Activated CD8-positive, alpha-beta T cell treated with anti-CD3 and anti-CD28 coated beads, Interleukin-2, amount 10 ng/mL, durations not matched to agents 7 days and 5 days (primary cell): ENCODE measurements at regions not wholly inside any gene's neighbourhood (a gene's known extent, or its start where the extent isn't known, plus 50 kb on each side); places are given as distances from the start of the nearest gene placed in this dataset.
"Not testable (repeated sequence)": the region's sequence is repeated elsewhere in the genome, so short reads cannot be mapped to it uniquely, and the experiment has no call there.

Experiments used
- ATAC-seq: fragments of 150-1000 bp; cut with Tn5 transposase; one replicate; pipeline ENCODE4 v1.10.0; 2021; ENCODE audit warnings: moderate library complexity
- CTCF ChIA-PET: fragments of 350-600 bp; sonication (Branson Sonifier 250); formaldehyde crosslinking; loops from one replicate; lab custom pipeline; 2021; ENCODE audit warnings: antibody characterized with exemption; lab: Charles Lee
- POLR2A ChIA-PET: fragments of 350-600 bp; sonication (Branson Sonifier 250); formaldehyde crosslinking; loops from one replicate; lab custom pipeline; 2021; ENCODE audit warnings: antibody characterized with exemption; lab: Charles Lee
- DNase-seq: peaks from one replicate; pipeline ENCODE4 v3.0.0-alpha.2; 2020
- H3K27ac Mint-ChIP-seq: one replicate; pipeline ENCODE4 v1.8.0; 2021; ENCODE audit warnings: mild to moderate bottlenecking, mixed read lengths
- H3K27me3 Mint-ChIP-seq: one replicate; pipeline ENCODE4 v1.8.0; 2021; ENCODE audit warnings: low read depth, mixed read lengths
- H3K36me3 Mint-ChIP-seq: one replicate; pipeline ENCODE4 v1.8.0; 2021; ENCODE audit warnings: low read depth, mixed read lengths
- H3K4me1 Mint-ChIP-seq: one replicate; pipeline ENCODE4 v1.8.0; 2021; ENCODE audit warnings: low read depth, mixed read lengths
- H3K4me3 Mint-ChIP-seq: one replicate; pipeline ENCODE4 v1.8.0; 2021; ENCODE audit warnings: mild to moderate bottlenecking, mixed read lengths
- H3K9me3 Mint-ChIP-seq: one replicate; pipeline ENCODE4 v1.8.0; 2022; ENCODE audit warnings: mixed read lengths; ENCODE audit not compliant: insufficient read depth

DNA sequence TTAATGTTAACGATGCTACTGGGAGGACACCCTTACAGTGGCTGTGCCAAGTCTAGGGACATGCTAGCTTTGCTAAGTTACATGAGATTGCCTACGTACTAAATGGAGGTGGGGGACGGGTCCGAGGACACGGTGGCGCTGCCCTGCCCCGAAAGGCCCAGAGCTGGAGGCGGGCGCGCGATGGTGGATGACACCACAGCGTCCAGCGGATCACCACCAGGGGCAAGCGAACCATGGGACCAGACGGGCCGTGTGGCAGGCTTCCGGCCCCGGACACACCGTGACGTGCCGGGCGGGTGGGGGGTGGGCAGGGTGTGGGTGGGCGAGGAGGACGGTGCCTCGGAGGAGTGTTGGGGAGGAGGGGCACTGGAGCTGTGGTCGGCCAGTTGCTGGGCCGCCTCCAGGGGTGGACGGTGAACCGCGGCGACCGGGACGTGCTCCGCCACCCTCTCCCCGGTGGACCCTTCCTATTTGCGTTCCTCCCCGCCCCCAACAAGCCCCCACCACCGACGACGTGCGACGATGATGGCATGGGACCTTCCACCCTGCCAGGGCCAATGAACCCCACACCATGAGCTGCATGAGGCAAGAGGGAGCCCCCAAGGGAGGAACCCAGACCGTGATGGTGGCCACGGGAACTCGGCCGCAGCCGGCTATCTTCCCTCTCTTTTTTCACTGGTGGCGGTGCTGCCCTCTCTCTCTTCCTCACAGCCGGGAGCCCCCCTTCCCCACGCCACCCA lies 773.3 kb upstream of the DEFB115 start:
- H3K9me3 Mint-ChIP-seq, result peaks cover 28% of the 10 kb centered on the region
- no peak overlapping the region for H3K4me3 Mint-ChIP-seq
- CTCF ChIA-PET, result no interaction called here
- peaks cover 3% of the 10 kb centered on the region for H3K36me3 Mint-ChIP-seq
- H3K27me3 Mint-ChIP-seq, result no peaks in the 10 kb centered on the region
- ATAC-seq (no peak), DNase-seq (no peak)
- no peaks in the 10 kb centered on the region for H3K4me1 Mint-ChIP-seq
- H3K27ac Mint-ChIP-seq, result no peak overlapping the region
- POLR2A ChIA-PET, result no interaction called here

DNA sequence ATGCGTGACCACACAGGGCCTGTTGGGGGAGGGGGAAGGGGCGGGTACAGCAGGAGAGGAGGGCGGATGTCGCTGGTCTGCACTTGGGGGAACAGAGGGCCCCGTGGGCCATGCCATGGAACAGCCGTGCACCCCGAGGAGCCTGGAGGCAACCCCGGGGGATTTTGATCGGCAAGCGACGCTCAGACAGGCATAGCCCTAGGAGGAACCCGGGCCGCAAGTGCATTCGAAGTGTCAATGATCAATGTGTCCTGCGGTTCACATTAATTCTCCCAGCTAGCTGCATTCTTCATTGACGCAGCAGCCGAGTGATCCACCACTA lies 772.8 kb upstream of the DEFB115 start:
- no peak for DNase-seq
- no peak for ATAC-seq
- ChIA-PET POLR2A (no interaction called here), CTCF (no interaction called here)
- H3K27me3 Mint-ChIP-seq, result no peaks in the 10 kb centered on the region
- no peak overlapping the region for H3K4me3 Mint-ChIP-seq
- peaks cover 28% of the 10 kb centered on the region for H3K9me3 Mint-ChIP-seq
- H3K36me3 Mint-ChIP-seq, result peaks cover 3% of the 10 kb centered on the region
- H3K4me1 Mint-ChIP-seq, result no peaks in the 10 kb centered on the region
- no peak overlapping the region for H3K27ac Mint-ChIP-seq

DNA sequence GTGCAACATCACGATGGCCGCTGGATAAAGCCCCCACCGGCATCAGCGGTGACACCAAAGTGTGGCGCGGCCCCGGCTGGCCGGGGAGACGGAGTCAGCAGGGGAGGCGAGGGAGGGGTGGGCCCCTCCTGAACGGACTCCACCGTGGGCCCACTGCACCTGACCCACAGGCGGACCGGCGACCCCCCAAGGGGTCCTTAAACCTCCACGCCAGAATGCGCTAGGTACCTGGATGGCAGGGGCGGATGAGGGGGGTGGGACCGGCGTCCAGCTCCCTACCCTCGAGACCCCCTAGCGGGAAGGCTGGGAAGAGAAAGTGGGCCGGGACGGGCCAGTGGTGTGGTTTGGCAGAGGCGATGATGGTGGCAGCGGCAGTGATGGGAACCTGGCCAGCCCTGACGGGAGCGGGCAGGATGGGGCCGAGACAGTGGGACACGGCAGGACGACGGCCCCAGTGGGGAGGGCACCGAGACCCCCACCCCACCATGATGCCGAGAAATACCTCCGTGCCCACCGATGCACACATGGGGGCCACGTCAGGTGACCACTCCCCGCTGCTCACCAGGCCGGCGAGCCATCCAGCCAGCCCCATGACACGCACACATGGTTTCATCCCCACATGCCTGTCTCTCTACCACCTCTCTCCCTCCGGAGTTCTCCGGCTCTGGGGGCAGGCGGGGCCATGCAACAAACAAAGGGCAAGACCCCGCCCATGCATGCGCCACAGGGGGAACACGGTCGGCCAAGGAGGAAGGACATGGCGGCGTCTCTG lies 771.9 kb upstream of the DEFB115 start:
- ChIA-PET POLR2A (no interaction called here), CTCF (no interaction called here)
- Mint-ChIP-seq H3K27me3 (no peaks in the 10 kb centered on the region), H3K9me3 (peaks cover 28% of the 10 kb centered on the region), H3K36me3 (peaks cover 3% of the 10 kb centered on the region), H3K4me3 (no peak overlapping the region), H3K4me1 (no peaks in the 10 kb centered on the region), H3K27ac (no peak overlapping the region)
- no peak for ATAC-seq
- DNase-seq, result no peak

DNA sequence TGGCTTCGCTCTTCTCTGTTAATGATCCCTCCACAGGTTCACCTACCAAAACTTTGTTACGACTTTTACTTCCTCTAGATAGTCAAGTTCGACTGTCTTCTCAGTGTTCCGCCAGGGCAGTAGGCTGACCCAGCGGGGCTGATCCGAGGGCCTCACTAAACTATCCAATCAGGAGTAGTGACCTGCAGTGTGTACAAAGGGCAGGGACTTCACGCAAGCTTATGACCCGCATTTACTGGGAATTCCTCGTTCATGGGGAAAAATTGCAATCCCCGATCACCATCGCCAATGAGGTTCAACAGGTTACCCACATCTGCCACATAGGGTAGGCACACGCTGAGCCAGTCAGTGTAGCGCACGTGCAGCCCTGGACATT lies 771.4 kb upstream of the DEFB115 start:
- no peaks in the 10 kb centered on the region for H3K4me1 Mint-ChIP-seq
- POLR2A ChIA-PET, result no interaction called here
- CTCF ChIA-PET, result no interaction called here
- peaks cover 3% of the 10 kb centered on the region for H3K36me3 Mint-ChIP-seq
- no peak overlapping the region for H3K27ac Mint-ChIP-seq
- ATAC-seq, result no peak
- no peak for DNase-seq
- H3K4me3 Mint-ChIP-seq, result no peak overlapping the region
- H3K27me3 Mint-ChIP-seq, result no peaks in the 10 kb centered on the region
- H3K9me3 Mint-ChIP-seq, result peaks cover 32% of the 10 kb centered on the region

DNA sequence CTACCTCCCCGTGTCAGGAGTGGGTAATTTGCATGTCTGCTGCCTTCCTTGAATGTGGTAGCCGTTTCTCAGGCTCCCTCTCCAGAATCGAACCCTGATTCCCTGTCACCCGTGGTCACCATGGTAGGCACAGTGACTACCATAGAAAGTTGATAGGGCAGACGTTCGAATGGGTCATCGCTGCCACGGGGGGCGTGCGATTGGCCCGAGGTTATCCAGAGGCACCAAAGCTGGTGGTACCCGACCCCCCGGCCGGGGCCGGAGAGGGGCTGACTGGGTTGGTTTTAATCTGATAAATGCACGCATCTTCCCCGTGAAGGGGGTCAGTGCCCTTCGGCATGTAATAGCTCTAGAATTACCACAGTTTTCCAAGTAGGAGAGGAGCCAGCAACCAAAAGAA lies 770.0 kb upstream of the DEFB115 start:
- DNase-seq, ATAC-seq, CTCF ChIA-PET, H3K4me1 Mint-ChIP-seq, H3K4me3 Mint-ChIP-seq, H3K27me3 Mint-ChIP-seq, POLR2A ChIA-PET, H3K27ac Mint-ChIP-seq, H3K36me3 Mint-ChIP-seq: not testable (repeated sequence)
- peaks cover 25% of the 10 kb centered on the region for H3K9me3 Mint-ChIP-seq

DNA sequence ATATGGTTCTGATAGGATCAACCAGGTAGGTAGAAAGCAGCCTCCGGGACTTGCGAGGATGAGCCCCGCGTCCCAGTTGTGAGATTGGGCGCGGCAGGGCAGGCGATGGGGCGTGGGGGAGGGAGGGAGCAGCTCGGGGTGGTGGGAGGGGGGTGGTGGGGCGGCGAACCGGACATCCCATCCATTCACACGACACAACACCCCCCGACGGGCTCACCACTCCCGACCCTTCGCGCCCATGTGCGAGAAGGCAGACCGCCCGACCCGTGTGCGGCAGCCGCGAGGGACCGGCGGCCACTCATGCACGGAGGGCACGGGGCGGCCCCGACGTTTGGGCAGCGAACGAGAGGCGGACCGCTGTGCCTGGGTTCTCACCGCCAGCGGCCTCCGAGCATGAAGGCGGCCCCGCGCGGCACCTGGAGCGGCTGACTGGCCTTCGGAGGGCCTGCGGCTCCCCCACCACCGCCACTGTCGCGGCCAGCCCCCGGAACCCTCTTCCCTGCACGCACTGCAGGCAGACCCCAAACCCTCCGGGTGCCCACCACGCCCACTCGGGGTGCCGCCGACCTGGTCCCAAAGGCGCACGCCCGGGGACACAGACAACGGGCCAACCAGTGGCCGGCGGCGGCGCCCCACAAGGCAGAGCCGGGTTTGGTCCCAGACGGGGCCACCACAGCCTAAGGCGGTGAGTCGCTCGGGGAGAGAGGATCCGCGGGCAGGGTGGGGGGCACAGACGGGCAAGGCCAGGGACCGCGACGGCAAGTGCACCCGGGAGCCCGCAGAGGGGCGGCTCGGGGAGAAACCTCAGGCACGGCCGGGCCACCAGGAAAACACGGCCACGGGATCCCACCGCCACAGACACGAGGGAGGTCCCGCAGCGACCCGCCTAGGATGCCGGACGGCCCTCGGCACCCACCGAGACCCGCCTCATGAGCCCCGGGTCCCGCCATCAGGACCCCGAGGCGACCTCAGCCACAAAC lies 769.2 kb upstream of the DEFB115 start:
- H3K4me3 Mint-ChIP-seq, result no peak overlapping the region
- ChIA-PET CTCF (no interaction called here), POLR2A (no interaction called here)
- H3K9me3 Mint-ChIP-seq, result peaks cover 25% of the 10 kb centered on the region
- DNase-seq (no peak), ATAC-seq (no peak)
- H3K27ac Mint-ChIP-seq, result no peak overlapping the region
- H3K36me3 Mint-ChIP-seq, result peaks cover 3% of the 10 kb centered on the region
- no peaks in the 10 kb centered on the region for H3K27me3 Mint-ChIP-seq
- H3K4me1 Mint-ChIP-seq, result no peaks in the 10 kb centered on the region

DNA sequence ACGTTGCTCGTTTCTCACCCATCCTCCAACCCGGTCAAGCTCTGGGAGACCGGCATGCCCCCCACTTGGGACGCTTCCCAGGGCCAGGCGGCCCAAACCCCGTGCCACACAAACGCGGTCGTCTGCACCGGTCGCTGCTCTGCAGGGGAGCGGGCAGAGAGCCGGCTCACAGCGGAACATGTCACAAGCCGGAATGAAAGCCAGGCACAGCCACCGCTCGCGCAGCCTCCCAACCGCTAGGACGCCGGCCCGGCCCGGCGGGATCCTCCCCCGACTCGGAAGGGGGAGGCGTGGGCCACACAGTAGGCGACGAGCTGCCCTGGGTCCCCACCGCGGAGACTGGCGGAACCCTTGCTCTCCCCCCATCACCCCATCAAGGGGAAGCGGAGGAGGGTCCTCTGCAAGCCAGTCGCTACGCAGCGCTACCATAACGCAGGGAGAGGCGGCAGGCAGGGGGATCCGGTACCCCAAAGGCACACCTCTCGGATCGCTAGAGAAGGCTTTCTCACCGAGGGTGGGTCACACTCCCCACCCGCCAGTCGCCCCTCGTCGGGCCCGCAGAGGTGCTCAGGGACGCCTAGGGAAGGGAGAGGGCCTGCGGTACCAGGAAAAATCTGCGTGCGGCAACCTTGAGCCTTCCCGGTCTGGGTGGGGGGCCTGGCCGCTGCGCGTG lies 768.4 kb upstream of the DEFB115 start:
- no peak for ATAC-seq
- Mint-ChIP-seq H3K27ac (no peak overlapping the region), H3K36me3 (peaks cover 3% of the 10 kb centered on the region), H3K4me3 (no peak overlapping the region), H3K4me1 (no peaks in the 10 kb centered on the region), H3K9me3 (peaks cover 25% of the 10 kb centered on the region), H3K27me3 (no peaks in the 10 kb centered on the region)
- ChIA-PET POLR2A (no interaction called here), CTCF (no interaction called here)
- DNase-seq, result no peak

DNA sequence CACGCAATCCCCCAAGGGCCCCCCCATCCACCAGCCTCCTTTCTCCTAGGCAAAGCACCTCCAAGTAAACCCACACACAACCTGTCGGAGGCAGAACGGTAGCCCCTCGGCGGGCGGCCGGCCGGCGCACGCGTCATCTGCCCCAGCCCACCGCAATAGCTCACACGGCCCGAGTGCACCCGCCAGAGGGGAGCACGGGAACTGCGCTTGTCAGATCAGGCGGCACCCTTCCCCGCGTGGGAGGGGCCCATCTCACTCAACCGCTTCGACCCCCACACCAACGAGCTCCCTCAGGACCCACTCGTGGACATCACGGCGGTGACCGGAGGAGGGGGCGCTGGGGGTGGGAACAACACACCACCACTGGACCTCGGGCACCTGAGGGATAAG lies 767.9 kb upstream of the DEFB115 start:
- DNase-seq, result no peak
- Mint-ChIP-seq H3K4me3 (no peak overlapping the region), H3K9me3 (peaks cover 26% of the 10 kb centered on the region), H3K27ac (no peak overlapping the region), H3K36me3 (peaks cover 3% of the 10 kb centered on the region), H3K27me3 (no peaks in the 10 kb centered on the region), H3K4me1 (no peaks in the 10 kb centered on the region)
- ChIA-PET POLR2A (no interaction called here), CTCF (no interaction called here)
- no peak for ATAC-seq

DNA sequence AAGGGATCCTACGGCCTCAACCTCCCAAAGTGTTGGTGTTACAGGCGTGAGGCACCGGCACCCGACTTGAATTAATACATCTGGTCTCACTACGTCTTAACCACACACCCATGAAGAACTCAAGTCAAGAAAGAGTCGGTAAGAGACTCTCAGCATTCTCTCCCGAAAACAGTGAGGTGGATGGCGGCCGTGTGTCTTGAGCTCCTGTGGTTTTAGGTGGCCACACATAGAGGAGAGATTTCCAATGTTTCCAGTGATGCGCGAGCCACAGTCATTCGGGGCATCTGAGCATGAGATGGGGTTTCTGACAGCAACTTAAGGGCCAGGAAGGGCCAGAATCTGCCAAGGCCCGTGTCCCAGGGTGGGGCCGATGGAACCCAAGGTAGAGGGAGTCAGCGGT lies 766.4 kb upstream of the DEFB115 start:
- H3K4me3 Mint-ChIP-seq, result no peak overlapping the region
- ChIA-PET CTCF (no interaction called here), POLR2A (no interaction called here)
- peaks cover 24% of the 10 kb centered on the region for H3K9me3 Mint-ChIP-seq
- no peak overlapping the region for H3K27ac Mint-ChIP-seq
- DNase-seq (no peak), ATAC-seq (no peak)
- no peaks in the 10 kb centered on the region for H3K4me1 Mint-ChIP-seq
- H3K27me3 Mint-ChIP-seq, result no peaks in the 10 kb centered on the region
- H3K36me3 Mint-ChIP-seq, result peaks cover 3% of the 10 kb centered on the region

DNA sequence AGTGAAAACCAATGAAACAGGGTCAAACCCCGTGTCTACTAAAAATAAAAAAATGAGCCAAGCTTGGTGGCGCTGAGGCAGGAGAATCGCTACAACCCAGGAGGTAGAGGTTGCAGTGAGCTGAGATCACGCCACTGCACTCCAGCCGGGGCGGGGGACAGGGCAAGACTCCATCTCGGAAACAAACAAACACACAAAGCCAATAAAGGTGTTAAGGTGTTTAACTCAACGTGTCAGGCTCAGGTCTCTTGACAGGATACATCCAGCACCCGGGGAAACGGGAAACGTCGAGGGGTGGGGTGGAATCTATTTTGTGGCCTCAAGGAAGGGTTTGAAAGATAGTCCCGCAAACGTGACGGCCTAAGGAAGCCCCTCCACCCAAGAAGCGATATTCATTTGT lies 760.8 kb upstream of the DEFB115 start:
- H3K36me3 Mint-ChIP-seq, DNase-seq, H3K27ac Mint-ChIP-seq, CTCF ChIA-PET, POLR2A ChIA-PET, H3K4me3 Mint-ChIP-seq, H3K4me1 Mint-ChIP-seq, ATAC-seq, H3K27me3 Mint-ChIP-seq: not testable (repeated sequence)
- H3K9me3 Mint-ChIP-seq, result peaks cover 14% of the 10 kb centered on the region

DNA sequence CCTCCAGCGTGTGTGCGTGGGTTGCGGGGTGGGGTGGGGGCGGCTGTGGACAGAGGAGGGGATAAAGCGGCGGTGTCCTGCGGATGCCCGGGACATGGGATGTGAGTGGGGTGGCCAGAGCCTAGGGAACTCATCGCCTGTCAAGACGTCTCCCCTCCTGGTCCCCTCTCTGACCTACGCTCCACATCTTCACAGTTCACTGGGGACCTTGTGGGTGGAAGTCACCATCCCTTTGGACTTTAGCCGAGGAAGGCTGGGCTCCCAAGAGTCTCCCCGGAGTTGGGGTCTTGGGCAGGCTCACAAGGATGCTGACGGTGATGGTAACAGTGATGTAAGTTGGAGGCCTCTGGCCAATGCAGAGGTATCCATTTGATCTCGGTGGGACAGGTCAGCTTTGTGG lies 760.3 kb upstream of the DEFB115 start:
- H3K4me3 Mint-ChIP-seq, DNase-seq, ATAC-seq, POLR2A ChIA-PET, H3K27me3 Mint-ChIP-seq, H3K27ac Mint-ChIP-seq, H3K36me3 Mint-ChIP-seq, H3K4me1 Mint-ChIP-seq, CTCF ChIA-PET: not testable (repeated sequence)
- H3K9me3 Mint-ChIP-seq, result peaks cover 14% of the 10 kb centered on the region
